ENCODE measurements at regions not wholly inside any gene's neighbourhood (a gene's known extent, or its start where the extent isn't known, plus 50 kb on each side); places are given as distances from the start of the nearest gene placed in this dataset.

GRCh38 chr2:6523476-6523875 is 342.2 kb downstream of the CMPK2 start:
- Histone ChIP-seq H3K9me3 (no peaks in the 10 kb centered on the region), H3K4me3 (no peak overlapping the region), H3K4me1 (no peaks in the 10 kb centered on the region), H3K27me3 (no peaks in the 10 kb centered on the region), H3K36me3 (no peaks in the 10 kb centered on the region), H3K27ac (no peak overlapping the region)
- no peak for TF ChIP-seq POLR2A (IDR thresholded peaks at IDR 0.05)
- no peak for TF ChIP-seq CTCF (IDR thresholded peaks at IDR 0.05)
- no peak for DNase-seq

GRCh38 chr2:6524691-6525474 is 340.8 kb downstream of the CMPK2 start:
- Histone ChIP-seq H3K9me3 (no peaks in the 10 kb centered on the region), H3K36me3 (no peaks in the 10 kb centered on the region), H3K4me3 (no peak overlapping the region), H3K4me1 (no peaks in the 10 kb centered on the region), H3K27ac (no peak overlapping the region), H3K27me3 (no peaks in the 10 kb centered on the region)
- TF ChIP-seq CTCF (IDR thresholded peaks at IDR 0.05) (no peak), POLR2A (IDR thresholded peaks at IDR 0.05) (no peak)
- DNase-seq = no peak

- Histone ChIP-seq H3K4me1 (no peaks in the 10 kb centered on the region), H3K4me3 (no peak overlapping the region), H3K27ac (no peak overlapping the region), H3K36me3 (no peaks in the 10 kb centered on the region), H3K9me3 (no peaks in the 10 kb centered on the region), H3K27me3 (no peaks in the 10 kb centered on the region)
- DNase-seq = no peak
- TF ChIP-seq CTCF (IDR thresholded peaks at IDR 0.05) (no peak), POLR2A (IDR thresholded peaks at IDR 0.05) (no peak)
These were observed 340.2 kb downstream of the CMPK2 start for GRCh38 chr2:6525475-6525964.

GRCh38 chr2:6526093-6526824 is 339.4 kb downstream of the CMPK2 start:
- no peak for DNase-seq
- TF ChIP-seq CTCF (IDR thresholded peaks at IDR 0.05) = peak in 4 of 6 experiments; percentile 19 to 62 (median 58)
- TF ChIP-seq POLR2A (IDR thresholded peaks at IDR 0.05) = no peak
- Histone ChIP-seq H3K27me3 (no peaks in the 10 kb centered on the region), H3K27ac (no peak overlapping the region), H3K4me3 (no peak overlapping the region), H3K4me1 (no peaks in the 10 kb centered on the region), H3K9me3 (no peaks in the 10 kb centered on the region), H3K36me3 (no peaks in the 10 kb centered on the region)

GRCh38 chr2:6531304-6531703 is 334.4 kb downstream of the CMPK2 start:
- Histone ChIP-seq H3K9me3 (no peaks in the 10 kb centered on the region), H3K27me3 (no peaks in the 10 kb centered on the region), H3K4me3 (no peak overlapping the region), H3K4me1 (no peaks in the 10 kb centered on the region), H3K36me3 (no peaks in the 10 kb centered on the region), H3K27ac (no peak overlapping the region)
- TF ChIP-seq POLR2A (IDR thresholded peaks at IDR 0.05) (no peak), CTCF (IDR thresholded peaks at IDR 0.05) (no peak)
- no peak for DNase-seq

Measured in Peyer's patch (tissue), 4 donors.